ENCODE measurements at regions not wholly inside any gene's neighbourhood (a gene's known extent, or its start where the extent isn't known, plus 50 kb on each side); places are given as distances from the start of the nearest gene placed in this dataset.
"Not testable (repeated sequence)": the region's sequence is repeated elsewhere in the genome, so short reads cannot be mapped to it uniquely, and the experiment has no call there.

- DNase-seq: no peak
These were observed 106.0 kb downstream of the CDC7 start for GRCh38 chr1:91606546-91607078.

- DNase-seq: not testable (repeated sequence)
These were observed 107.0 kb downstream of the CDC7 start for GRCh38 chr1:91607686-91608085.

- no peak for DNase-seq
These were observed 108.2 kb downstream of the CDC7 start for GRCh38 chr1:91608876-91609275.

- DNase-seq: no peak
These were observed 108.9 kb downstream of the CDC7 start for GRCh38 chr1:91609551-91609950.

- no peak for DNase-seq
These were observed 109.5 kb downstream of the CDC7 start for GRCh38 chr1:91610102-91610501.

- DNase-seq: no peak
These were observed 110.1 kb downstream of the CDC7 start for GRCh38 chr1:91610789-91611188.

GRCh38 chr1:91611483-91611917 is 110.8 kb downstream of the CDC7 start:
- DNase-seq: no peak

GRCh38 chr1:91613595-91613994 is 112.9 kb downstream of the CDC7 start:
- no peak for DNase-seq

GRCh38 chr1:91616712-91617111 is 116.1 kb downstream of the CDC7 start:
- no peak for DNase-seq

GRCh38 chr1:91617285-91617765 is 116.7 kb downstream of the CDC7 start:
- DNase-seq: peak; percentile 29

- no peak for DNase-seq
These were observed 119.2 kb downstream of the CDC7 start for GRCh38 chr1:91619881-91620280.

- DNase-seq: no peak
These were observed 120.7 kb downstream of the CDC7 start for GRCh38 chr1:91621360-91621759.

GRCh38 chr1:91621907-91622306 is 121.3 kb downstream of the CDC7 start:
- DNase-seq: no peak

GRCh38 chr1:91622616-91623015 is 122.0 kb downstream of the CDC7 start:
- DNase-seq: no peak

GRCh38 chr1:91623020-91623419 is 122.4 kb downstream of the CDC7 start:
- no peak for DNase-seq

GRCh38 chr1:91624331-91624730 is 123.7 kb downstream of the CDC7 start:
- no peak for DNase-seq
